AG09319 (cell line): ENCODE measurements at regions not wholly inside any gene's neighbourhood (a gene's known extent, or its start where the extent isn't known, plus 50 kb on each side); places are given as distances from the start of the nearest gene placed in this dataset.
"Not testable (repeated sequence)": the region's sequence is repeated elsewhere in the genome, so short reads cannot be mapped to it uniquely, and the experiment has no call there.

Experiments used
- DNase-seq: peaks from one replicate; pipeline ENCODE4 v3.0.0-alpha.2; 2010; ENCODE audit warnings: low read depth; ENCODE audit errors: extremely low read depth
- TF ChIP-seq, protein P1 (sequence below): IDR thresholded peaks from 2 replicates; pipeline ENCODE4 v1.5.1; 2011; ENCODE audit warnings: low read depth, mild to moderate bottlenecking, inconsistent platforms, low read length, moderate library complexity

DNA sequence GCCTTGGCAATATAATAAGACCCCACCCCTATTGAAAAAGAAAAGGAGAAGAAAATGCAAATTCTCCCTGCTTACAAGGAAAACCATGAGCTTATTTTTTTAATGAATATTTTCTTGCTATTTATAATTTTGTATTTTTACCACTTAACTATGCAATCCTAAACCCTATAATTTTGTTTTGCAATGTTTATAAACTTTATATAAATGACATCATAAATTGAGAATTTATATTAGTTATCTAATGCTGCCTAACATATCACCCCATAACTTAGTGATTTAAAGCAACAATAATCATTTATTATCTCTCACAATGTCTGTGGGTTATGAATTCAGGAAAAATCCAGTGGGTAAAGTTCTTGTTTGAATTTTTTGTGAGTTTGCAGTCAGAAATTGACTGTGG lies 369.1 kb downstream of the TAF11L14 start:
- no peak for DNase-seq

DNA sequence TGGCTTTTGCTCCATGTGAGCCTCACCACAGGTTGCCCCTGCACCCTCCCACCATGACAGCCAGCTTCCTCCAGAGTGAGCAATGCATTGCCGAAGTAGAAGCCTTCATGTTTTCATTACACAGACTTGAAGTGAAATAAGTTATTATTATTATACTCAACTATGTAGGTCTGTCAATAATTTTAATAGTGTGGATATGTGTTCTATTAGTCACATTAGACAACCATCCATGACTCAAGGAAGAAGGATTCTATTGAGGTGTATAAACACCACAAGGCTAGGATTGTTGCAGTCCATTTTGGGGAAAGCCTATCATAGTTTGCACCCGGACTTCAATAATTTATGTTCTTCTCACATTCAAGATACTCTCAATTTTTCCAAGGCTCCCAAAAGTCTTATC lies 369.5 kb downstream of the TAF11L14 start:
- TF ChIP-seq, protein P1, sequence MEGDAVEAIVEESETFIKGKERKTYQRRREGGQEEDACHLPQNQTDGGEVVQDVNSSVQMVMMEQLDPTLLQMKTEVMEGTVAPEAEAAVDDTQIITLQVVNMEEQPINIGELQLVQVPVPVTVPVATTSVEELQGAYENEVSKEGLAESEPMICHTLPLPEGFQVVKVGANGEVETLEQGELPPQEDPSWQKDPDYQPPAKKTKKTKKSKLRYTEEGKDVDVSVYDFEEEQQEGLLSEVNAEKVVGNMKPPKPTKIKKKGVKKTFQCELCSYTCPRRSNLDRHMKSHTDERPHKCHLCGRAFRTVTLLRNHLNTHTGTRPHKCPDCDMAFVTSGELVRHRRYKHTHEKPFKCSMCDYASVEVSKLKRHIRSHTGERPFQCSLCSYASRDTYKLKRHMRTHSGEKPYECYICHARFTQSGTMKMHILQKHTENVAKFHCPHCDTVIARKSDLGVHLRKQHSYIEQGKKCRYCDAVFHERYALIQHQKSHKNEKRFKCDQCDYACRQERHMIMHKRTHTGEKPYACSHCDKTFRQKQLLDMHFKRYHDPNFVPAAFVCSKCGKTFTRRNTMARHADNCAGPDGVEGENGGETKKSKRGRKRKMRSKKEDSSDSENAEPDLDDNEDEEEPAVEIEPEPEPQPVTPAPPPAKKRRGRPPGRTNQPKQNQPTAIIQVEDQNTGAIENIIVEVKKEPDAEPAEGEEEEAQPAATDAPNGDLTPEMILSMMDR: no peak
- no peak for DNase-seq

More for the DNA sequence above, 369.1 kb downstream of the TAF11L14 start:
- TF ChIP-seq, protein P1: no peak

DNA sequence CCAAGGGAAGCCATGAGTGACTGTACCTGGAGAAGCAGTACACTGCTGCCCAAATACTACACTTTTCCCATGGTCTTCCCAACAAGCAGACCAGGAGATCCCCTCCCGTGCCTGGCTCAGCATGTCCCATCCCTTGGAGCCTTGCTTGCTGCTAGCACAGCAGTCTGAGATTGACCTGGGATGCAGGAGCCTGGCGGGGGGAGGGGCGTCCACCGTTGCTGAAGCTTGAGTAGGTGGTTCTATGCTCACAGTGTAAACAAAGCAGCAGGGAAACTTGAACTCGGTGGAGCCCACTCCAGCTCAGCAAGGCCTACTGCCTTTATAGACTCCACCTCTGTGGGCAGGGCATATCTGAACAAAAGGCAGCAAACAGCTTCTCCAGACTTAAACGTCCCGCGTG lies 372.0 kb downstream of the TAF11L14 start:
- not testable (repeated sequence) for DNase-seq

DNA sequence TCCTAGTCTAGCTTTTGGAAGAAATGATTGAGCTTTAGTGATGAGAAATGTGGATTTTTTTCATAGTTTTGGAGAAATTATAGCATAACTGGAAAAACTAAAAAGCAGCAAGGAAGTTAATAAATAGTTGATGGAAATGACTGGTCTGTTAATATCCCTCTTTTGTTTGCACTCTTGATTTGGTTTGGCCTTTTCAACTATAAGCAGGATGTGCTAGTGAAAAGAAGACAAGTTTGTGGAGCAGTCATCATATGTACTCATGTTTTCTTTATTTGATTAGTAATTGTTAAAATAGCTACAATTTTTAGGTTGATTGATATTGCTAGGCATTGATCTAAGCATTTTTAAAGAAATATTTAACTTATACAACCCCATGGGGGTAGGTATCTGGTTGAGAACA lies 374.7 kb downstream of the TAF11L14 start:
- TF ChIP-seq, protein P1: no peak
- no peak for DNase-seq

DNA sequence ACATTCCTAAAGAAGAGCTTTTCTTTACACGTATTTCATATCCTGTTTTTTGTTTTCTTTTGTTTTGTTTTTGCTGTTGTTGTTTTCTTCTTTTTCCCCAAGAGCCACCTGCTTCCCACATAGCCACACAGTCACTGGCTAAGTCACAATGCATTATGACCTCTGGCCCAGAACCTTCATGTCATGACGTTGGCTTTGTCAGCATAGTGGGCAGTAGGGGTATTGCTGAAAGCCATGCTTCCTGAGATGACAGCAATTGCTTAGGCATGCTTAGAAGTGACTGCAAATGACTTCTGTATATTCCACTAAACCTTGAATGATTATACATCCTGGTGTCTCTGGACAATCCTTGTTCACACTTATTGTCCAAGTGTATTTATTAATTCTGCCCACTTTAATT lies 375.8 kb downstream of the TAF11L14 start:
- TF ChIP-seq, protein P1: no peak
- DNase-seq: no peak

DNA sequence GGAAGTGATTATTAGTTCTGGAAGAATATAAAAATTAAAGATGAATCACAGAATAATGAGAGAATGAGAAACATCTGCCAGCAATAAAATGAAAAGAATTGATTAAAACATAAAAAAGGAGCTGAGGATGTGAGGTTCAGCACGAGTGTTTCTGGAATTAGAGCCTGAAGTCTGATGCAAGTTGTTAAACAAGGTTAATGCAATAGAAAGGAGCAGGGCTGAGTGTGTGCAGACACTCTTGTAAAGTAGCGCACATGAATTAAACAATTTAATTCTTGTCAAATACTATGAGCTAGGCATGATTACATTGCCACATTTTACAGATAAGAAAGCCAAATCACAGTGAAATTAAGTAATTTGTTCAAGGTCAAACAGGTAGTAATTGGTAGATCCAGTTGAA lies 384.2 kb downstream of the TAF11L14 start:
- TF ChIP-seq, protein P1: no peak
- no peak for DNase-seq

DNA sequence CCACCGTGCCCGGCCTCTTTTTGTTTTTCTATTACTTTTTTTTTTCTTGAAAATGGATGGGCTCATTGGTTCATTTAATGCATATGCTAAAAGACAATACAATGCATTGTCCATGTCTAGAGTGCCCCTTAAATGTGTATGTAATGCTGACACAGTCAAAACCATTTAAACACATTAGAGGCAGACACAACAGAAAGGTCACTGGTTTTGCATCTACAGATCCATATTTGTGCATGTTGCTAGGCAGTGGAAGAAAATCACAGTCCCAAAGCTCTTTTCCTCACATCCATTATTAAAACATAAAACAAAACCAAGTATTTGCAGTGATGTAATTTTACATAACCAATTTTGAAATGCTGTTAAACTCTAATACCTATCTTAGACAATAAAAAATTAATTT lies 389.0 kb downstream of the TAF11L14 start:
- no peak for DNase-seq
- TF ChIP-seq, protein P1: no peak

DNA sequence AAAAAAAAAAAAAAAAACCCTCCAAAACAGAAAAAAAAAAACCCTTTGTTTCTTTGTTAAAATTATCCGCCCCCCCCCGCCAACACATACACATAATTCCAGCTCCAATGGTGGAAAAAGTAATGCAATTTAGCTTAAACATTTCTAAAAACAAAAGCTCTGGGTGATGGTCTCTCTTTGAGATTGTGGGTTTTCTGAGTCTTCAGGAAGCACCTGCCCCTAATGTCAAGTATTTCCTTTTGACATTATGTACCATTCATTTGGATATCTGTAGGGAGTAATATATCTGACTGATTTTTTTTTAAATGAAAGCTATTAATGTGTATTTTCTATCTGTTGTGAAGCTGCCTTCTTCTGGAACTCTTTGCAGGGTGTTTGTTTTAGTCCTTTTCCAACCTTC lies 389.7 kb downstream of the TAF11L14 start:
- TF ChIP-seq, protein P1: no peak
- no peak for DNase-seq
